CD4-positive, alpha-beta T cell treated with Interleukin-4 for 4 hours (primary cell): ENCODE measurements at regions not wholly inside any gene's neighbourhood (a gene's known extent, or its start where the extent isn't known, plus 50 kb on each side); places are given as distances from the start of the nearest gene placed in this dataset.

Experiments
- DNase-seq: peaks from one replicate; pipeline ENCODE4 v3.0.0-alpha.2; 2020

DNA sequence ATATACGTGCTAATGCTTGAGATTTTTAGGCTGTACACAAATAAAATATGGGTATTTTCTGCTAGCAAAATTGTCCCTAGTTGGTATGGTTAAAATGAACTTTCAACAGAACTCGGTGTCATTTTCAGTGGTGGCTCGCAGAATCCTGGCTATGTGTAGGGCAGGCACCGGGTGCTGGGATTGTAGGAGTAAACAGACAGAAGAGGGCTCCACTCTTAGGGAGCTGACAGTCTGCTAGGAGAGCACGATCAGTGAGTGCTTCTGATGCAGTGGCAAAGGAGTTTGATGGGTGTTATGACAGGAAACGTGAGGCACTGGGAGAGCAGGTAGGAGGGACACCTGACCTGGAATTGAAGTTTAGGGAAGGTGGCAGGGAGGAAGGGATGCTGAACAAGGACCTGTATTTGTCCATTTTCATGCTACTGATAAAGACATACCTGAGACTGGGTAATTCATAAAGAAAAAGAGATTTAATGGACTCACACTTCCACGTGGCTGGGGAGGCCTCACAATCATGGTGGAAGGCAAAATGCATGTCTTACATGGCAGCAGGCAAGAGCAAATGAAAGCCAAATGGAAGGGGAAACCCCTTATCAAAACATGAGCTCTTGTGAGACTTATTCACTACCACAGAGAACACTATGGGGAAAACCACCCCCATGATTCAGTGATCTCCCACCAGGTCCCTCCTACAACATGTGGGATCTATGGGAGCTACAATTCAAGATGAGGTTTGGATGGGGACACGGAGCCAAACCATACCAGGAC is 105.4 kb upstream of the LCLAT1 start:
- no peak for DNase-seq

- no peak for DNase-seq
Observed at GRCh38 chr2:30346471-30347169, 100.4 kb upstream of the LCLAT1 start.

- DNase-seq, result no peak
Observed at GRCh38 chr2:30348825-30349224, 98.2 kb upstream of the LCLAT1 start.

- no peak for DNase-seq
Observed at GRCh38 chr2:30349691-30350090, 97.4 kb upstream of the LCLAT1 start.

- DNase-seq, result no peak
Observed at GRCh38 chr2:30351116-30351515, 95.9 kb upstream of the LCLAT1 start.

DNA sequence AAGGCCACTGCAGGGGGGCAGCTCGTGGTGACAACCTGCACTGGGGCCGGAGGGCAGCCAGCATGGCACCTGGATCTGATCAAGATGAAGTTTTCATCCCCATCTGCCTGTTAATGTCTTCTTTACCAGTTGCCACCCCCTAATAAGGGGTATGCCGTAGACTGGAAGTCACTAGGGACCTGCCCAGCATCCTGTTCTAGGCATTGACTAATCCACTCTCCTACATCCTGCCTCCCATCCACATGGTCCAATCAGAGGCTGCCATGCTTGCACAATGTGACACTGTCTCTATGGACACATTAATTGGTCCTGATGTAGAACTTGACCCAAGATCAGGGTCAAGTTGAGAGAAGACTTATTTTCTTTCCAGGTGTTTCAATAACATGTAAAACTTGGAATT is 95.1 kb upstream of the LCLAT1 start:
- no peak for DNase-seq

DNA sequence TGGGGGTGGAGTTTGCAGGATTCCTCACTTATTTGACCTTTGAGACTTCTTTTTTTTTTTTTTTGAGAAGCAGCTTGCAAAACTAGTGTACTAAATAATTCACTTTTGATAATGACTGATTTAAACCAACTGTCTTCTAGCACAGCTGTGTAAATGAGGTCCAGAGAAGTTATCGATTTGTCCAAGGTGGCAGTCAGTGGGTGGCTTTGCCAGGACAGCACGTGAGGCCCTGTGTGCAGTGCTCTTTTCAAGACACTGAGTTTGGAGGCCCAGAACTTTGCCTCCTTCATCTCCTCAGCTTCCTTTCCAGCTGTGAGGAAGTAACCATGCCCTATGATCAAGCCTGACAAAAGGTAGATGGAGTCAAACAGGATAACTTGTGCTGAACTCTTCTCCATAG is 92.9 kb upstream of the LCLAT1 start:
- DNase-seq, result no peak

- DNase-seq, result no peak
Observed at GRCh38 chr2:30354621-30355020, 92.4 kb upstream of the LCLAT1 start.

DNA sequence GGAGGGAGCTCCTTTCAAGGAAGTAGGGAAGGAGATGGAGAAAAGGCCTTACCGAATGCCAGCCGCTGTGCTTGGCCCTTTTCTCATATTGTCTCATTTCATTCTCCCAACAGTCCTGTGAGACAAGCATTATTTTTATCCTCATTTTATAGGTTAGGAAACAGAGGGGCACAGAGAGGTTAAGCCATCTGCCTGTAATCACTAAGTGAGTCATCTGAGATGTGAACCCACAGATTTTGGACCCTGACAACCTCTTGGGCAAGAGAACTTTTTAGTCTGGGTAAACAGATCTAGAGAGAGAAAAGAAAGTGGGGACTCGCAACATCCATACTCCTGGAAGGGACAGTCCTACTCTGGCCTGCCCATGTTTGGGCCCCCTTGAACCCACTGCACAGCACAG is 91.7 kb upstream of the LCLAT1 start:
- DNase-seq, result no peak

- DNase-seq, result no peak
Observed at GRCh38 chr2:30356071-30356470, 91.0 kb upstream of the LCLAT1 start.

- no peak for DNase-seq
Observed at GRCh38 chr2:30356776-30357175, 90.3 kb upstream of the LCLAT1 start.

DNA sequence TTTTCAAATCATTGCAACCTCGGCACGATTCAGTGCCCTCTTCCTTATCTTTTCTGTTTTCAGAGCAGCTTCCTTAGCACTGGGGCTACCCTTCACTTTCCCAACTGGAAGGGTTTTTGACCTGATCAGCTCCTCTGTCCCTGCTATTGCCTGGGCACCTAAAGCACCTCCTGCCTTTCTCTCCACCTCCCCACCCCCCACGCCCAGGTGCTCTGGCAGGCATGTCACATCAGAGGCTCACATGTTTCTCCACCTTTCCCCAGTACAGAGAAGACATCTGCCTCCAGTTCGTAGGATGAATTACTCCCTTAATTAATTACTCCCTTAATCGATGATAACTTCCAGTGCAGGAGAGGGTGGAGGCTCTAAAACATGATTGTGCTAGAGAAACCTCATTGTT is 88.7 kb upstream of the LCLAT1 start:
- no peak for DNase-seq

DNA sequence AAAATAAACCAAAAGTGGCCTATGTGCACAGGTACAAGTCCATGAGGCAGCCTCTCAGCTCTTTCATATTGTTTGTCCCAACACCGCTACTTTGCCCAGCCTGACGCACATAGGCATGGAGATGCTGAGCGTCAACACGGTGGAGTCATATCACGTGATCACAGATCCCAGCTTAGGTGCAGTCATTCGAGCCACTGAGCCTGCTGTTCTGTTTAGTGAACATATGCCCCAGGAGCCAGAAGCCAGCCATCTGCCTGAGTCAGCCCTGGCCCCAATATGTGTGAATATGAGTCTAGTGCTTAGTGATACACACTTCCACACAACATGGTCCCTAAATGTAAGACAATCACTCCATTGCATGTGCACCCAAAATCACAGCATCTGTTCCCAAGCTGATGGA is 88.2 kb upstream of the LCLAT1 start:
- DNase-seq, result no peak

DNA sequence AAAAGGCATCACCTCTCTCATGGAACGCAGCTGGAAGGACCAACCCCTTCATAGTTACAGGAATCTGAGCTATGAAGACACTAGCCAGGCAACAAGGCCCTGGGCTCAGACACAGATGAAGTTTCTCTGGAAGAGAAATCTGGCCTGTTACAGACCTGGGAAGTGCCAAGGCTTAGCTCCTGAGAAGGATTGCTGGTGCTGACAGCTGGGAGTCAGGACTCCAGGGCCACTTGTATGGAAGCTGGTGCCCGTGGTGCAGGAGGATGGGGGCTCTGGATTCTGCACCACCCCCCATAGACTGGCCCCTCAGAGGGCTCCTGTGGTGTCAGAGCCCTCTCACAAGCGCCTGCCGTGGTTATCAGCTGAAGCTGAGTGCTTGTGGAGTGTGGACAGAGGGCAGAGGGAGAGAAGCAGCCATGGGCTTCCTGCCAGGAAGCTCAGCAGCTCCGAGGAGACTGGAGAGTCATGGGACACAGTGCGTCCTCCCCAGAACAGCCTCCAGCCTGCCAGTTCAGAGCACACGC is 87.3 kb upstream of the LCLAT1 start:
- DNase-seq, result no peak

GRCh38 chr2:30361751-30362394 is 85.2 kb upstream of the LCLAT1 start:
- peak; percentile 4 for DNase-seq

DNA sequence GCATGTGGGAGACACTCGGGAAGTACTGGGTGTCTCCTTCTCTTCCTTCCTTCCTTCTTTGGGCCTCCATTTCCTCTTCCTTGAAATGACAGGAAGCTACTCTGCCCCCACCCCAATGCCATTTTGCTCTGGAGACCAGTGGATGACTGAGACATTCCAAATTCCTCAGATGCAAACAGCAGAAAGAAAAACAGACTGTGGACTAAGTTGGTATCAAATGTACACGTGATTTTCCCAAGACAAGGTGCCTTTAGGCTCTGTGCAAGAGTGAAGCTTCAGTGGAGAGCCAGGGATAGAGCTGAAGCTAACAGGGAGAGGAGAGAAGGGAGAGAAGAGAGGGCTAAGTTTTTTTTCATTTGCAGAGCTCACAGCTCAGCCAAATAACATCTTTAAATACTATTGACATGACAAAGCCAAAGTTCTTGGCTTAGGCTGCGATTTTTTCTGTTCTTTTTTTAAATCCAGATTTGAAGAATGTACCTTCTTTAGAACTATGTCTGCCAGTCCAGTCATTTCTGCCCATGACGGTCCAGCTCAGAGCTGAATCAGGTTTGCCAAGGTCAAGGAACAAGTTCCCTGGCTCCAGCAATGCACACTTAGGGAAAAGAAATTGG is 84.5 kb upstream of the LCLAT1 start:
- no peak for DNase-seq

GRCh38 chr2:30363406-30363805 is 83.6 kb upstream of the LCLAT1 start:
- DNase-seq, result no peak

GRCh38 chr2:30365201-30365600 is 81.8 kb upstream of the LCLAT1 start:
- DNase-seq, result no peak

GRCh38 chr2:30366199-30366691 is 80.8 kb upstream of the LCLAT1 start:
- DNase-seq, result peak; percentile 21

DNA sequence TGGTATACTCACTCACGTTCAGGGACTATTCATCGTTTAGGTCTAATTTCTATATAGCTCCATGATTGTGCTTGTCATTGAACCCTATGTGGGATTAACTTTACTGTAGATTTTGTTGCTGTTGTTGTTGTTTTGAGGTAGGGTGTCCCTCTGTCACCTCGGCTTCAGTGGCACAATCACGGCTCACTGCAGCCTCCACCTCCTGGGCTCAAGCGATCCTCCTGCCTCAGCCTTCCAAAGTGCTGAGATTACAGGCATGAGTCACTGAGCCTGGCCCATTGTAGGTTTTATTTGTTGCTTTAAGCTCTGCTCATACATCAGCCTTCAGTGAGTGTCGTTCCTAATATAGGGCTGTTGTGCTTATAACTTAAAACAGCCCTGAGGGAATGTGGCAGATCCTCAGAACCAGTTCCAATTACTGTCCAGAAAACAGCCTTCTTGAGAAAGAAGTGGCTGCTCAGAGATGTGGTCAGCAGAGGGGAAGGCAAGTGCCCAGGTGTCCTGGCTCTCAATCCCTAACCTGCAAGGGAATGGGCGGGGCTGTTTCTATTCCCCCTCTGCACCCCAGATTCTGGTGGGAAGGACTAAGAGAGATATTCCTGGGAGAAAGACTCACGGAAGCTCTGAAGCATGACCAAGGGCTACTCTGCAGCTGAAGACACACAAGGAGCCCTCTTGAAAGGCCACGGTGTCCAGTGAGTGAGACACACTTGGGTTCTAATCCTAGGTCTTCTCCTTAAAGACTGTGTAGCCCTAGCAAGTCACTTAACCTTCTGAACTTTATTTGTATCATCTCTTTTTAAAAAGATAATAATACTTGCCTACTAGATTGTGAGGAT is 79.6 kb upstream of the LCLAT1 start:
- no peak for DNase-seq

- no peak for DNase-seq
Observed at GRCh38 chr2:30368258-30368657, 78.8 kb upstream of the LCLAT1 start.

DNA sequence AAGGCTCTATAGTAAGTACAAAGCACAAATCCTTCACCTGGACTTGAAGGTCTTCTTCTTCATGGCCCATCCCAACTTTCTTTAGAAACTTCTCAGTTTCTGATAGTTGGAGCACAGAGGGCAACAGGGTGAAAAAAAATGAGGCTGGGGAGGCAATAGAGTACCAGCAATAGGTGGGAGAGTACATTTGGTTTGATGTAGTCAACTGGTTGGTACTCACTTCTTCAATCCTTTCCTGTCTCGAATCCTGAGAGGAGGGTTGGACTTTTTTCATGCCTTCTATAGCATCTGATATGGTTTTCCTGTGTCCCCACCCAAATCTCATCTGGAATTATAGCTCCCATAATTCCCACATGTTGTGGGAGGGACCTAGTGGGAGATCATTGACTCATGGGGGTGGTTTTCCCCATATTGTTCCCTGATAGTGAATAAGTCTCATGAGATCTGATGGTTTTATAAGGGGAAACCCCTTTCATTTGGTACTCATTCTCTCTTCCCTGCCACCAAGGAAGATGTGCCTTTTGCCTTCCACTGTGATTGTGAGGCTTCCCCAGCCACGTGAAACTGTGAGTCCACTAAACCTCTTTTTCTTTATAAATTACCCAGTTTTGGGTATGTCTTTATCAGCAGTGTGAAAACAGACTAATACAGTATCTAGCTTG is 75.9 kb upstream of the LCLAT1 start:
- DNase-seq, result no peak
